HepG2 (cell line): ENCODE measurements at regions not wholly inside any gene's neighbourhood (a gene's known extent, or its start where the extent isn't known, plus 50 kb on each side); places are given as distances from the start of the nearest gene placed in this dataset.

ENCODE experiments used
- ATAC-seq: fragments of 200-7000 bp; cut with Tn5 transposase; 3 replicates; pipeline ENCODE4 v1.9.1; 2020; ENCODE audit warnings: mild to moderate bottlenecking, moderate library complexity
- BruUV-seq: library from RNA; stranded (reverse); fragments of 400-500 nt; replicated peaks from 2 replicates; lab custom pipeline; 2021; lab: Mats Ljungman, UMichigan
- CTCF ChIA-PET: fragments of 300-600 bp; formaldehyde crosslinking; extraction: SDS; loops from one replicate; lab custom pipeline; 2021; ENCODE audit warnings: low total read pairs, inconsistent platforms, low intra/inter-chr PET ratio; lab: Yijun Ruan, JAX
- POLR2A ChIA-PET: fragments of 350-600 bp; sonication (Branson Sonifier 250); formaldehyde crosslinking; loops from one replicate; lab custom pipeline; 2020; ENCODE audit warnings: antibody characterized with exemption, inconsistent platforms; lab: Yijun Ruan, JAX
- DNase-seq: peaks from one replicate; pipeline ENCODE4 v3.0.0-alpha.2; 2015; ENCODE audit warnings: low spot score
- FAIRE-seq: peaks from 3 replicates; lab custom pipeline; 2011; peaks lifted over from hg19 to GRCh38; lab: Jason Lieb, UNC
- H2AFZ ChIP-seq: one replicate; pipeline ENCODE4 v1.6.1; 2011; ENCODE audit warnings: low read length, inconsistent platforms
- H3K27ac ChIP-seq: fragments of 300-600 bp; 3 replicates; pipeline ENCODE4 v1.8.0; 2011; ENCODE audit warnings: mixed run types, mild to moderate bottlenecking, mixed read lengths, low read length, inconsistent platforms; ENCODE audit not compliant: insufficient read depth; ENCODE audit errors: extremely low read length
- H3K27me3 ChIP-seq, 2 experiments: fragments of 200-600 bp in 1 of 2; 2 replicates in 1 of 2; 3 replicates in 1 of 2; pipeline versions ENCODE4 v1.6.0 to v1.8.0; 2011; ENCODE audit warnings: low read length in 2 of 2, mild to moderate bottlenecking in 2 of 2, moderate library complexity in 2 of 2, inconsistent platforms in 1 of 2; ENCODE audit not compliant: insufficient read depth in 2 of 2, control insufficient read depth in 1 of 2
- H3K36me3 ChIP-seq, 2 experiments: fragments of 200-600 bp in 1 of 2; replicated peaks in 1 of 2; 2 replicates in 1 of 2; 3 replicates in 1 of 2; pipeline versions ENCODE4 v1.5.1 to v1.8.0; 2011; ENCODE audit warnings: low read length in 2 of 2, inconsistent platforms in 1 of 2; ENCODE audit not compliant: insufficient read depth in 2 of 2, control insufficient read depth in 1 of 2
- H3K4me1 ChIP-seq: 2 replicates; pipeline ENCODE4 v1.5.1; 2012; ENCODE audit warnings: low read length, inconsistent platforms; ENCODE audit not compliant: insufficient read depth
- H3K4me2 ChIP-seq: 2 replicates; pipeline ENCODE4 v1.6.0; 2011; ENCODE audit warnings: low read depth, low read length, inconsistent platforms
- H3K4me3 ChIP-seq, 3 experiments: fragments of 200-600 bp in 1 of 3; sonication (generic), shearing (Covaris generic) in 1 of 3; replicated peaks in 1 of 3; 2 replicates each; pipeline ENCODE4 v1.5.1; 2011 to 2016; ENCODE audit warnings: low read length in 3 of 3, inconsistent platforms in 2 of 3, low read depth in 2 of 3, mild to moderate bottlenecking in 2 of 3, control low read depth in 1 of 3, mixed read lengths in 1 of 3; ENCODE audit not compliant: insufficient read depth in 1 of 3
- H3K79me2 ChIP-seq: one replicate; pipeline ENCODE4 v1.6.1; 2011; ENCODE audit warnings: low read length, inconsistent platforms; ENCODE audit not compliant: insufficient read depth
- H3K9ac ChIP-seq: 2 replicates; pipeline ENCODE4 v1.6.0; 2011; ENCODE audit warnings: mild to moderate bottlenecking, low read depth, low read length, inconsistent platforms; ENCODE audit not compliant: insufficient read depth
- H3K9me3 ChIP-seq: 2 replicates; pipeline ENCODE4 v1.5.1; 2012; ENCODE audit warnings: mild to moderate bottlenecking, low read length
- H4K20me1 ChIP-seq: 2 replicates; pipeline ENCODE4 v1.6.0; 2011; ENCODE audit warnings: inconsistent platforms, mild to moderate bottlenecking, low read length, moderate library complexity; ENCODE audit not compliant: insufficient read depth
- CEBPB ChIP-seq: IDR thresholded peaks from 2 replicates; pipeline ENCODE4 v1.6.1; 2011; ENCODE audit warnings: low read depth, low read length, improper control_type of control experiment, borderline replicate concordance
- DBP ChIP-seq: sonication (generic); formaldehyde crosslinking; IDR thresholded peaks from 2 replicates; pipeline ENCODE4 v1.4.0; 2020; ENCODE audit warnings: missing genetic modification reagents; ENCODE audit errors: not compliant biosample characterization
- HNF1A ChIP-seq, 2 experiments: sonication (generic) in 1 of 2; formaldehyde crosslinking in 1 of 2; IDR thresholded peaks; 2 replicates each; pipeline versions ENCODE4 v1.4.0 to v1.6.1; 2016 to 2020; ENCODE audit warnings: borderline replicate concordance in 1 of 2, low read depth in 1 of 2, mild to moderate bottlenecking in 1 of 2, missing genetic modification reagents in 1 of 2
- KMT2A ChIP-seq: sonication (generic); formaldehyde crosslinking; IDR thresholded peaks from 2 replicates; pipeline ENCODE4 v1.4.0; 2020; ENCODE audit warnings: missing genetic modification reagents
- MAFF ChIP-seq: IDR thresholded peaks from 2 replicates; pipeline ENCODE4 v1.6.1; 2011; ENCODE audit warnings: low read depth, low read length, improper control_type of control experiment
- MAFK ChIP-seq, 2 experiments: IDR thresholded peaks in 1 of 2; conservative IDR thresholded peaks in 1 of 2; 2 replicates each; pipeline ENCODE4 v1.6.1; 2011; ENCODE audit warnings: improper control_type of control experiment in 2 of 2, low read length in 2 of 2
- SMAD9 ChIP-seq: sonication (generic); formaldehyde crosslinking; IDR thresholded peaks from 2 replicates; pipeline ENCODE4 v1.5.1; 2020; ENCODE audit warnings: mild to moderate bottlenecking, missing genetic modification reagents
- SNAPC2 ChIP-seq: sonication (generic); formaldehyde crosslinking; IDR thresholded peaks from 2 replicates; pipeline ENCODE4 v1.8.1; 2022; ENCODE audit warnings: mild to moderate bottlenecking, missing genetic modification reagents
- ZMAT5 ChIP-seq: sonication (generic); formaldehyde crosslinking; IDR thresholded peaks from 2 replicates; pipeline ENCODE4 v1.5.0; 2020; ENCODE audit warnings: mild to moderate bottlenecking, low read depth, missing genetic modification reagents, borderline replicate concordance
- ZNF124 ChIP-seq: sonication (generic); formaldehyde crosslinking; IDR thresholded peaks from 2 replicates; pipeline ENCODE4 v1.4.0; 2020; ENCODE audit warnings: missing genetic modification reagents
- ZNF337 ChIP-seq: sonication (generic); formaldehyde crosslinking; IDR thresholded peaks from 2 replicates; pipeline ENCODE4 v1.5.1; 2020; ENCODE audit warnings: missing genetic modification reagents, low read depth, mild to moderate bottlenecking, borderline replicate concordance
- WGBS: methylation state at CpG from one replicate; pipeline ENCODE4 v1.1.6; 2017; ENCODE audit warnings: low lambda C conversion rate; 5-methylcytosine and 5-hydroxymethylcytosine counted together
- in situ Hi-C: cut with HindIII; loops from 2 replicates; pipeline ENCODE4 v1.10.0; 2017; ENCODE audit warnings: low pct_unique_long_range_greater_than_20kb; ENCODE audit not compliant: extremely low pct_ligation_motif_present
- intact Hi-C: fragments of 100-400 bp; cut with micrococcal nuclease; formaldehyde crosslinking; loops from one replicate; pipeline ENCODE4 v1.10.0; 2022; ENCODE audit not compliant: unreplicated experiment

- no peak for DNase-seq
- no peak overlapping the region for H3K4me2 ChIP-seq
- no peak overlapping the region for H2AFZ ChIP-seq
- 7% methylated on average over 4 of the region's 4 CpGs for WGBS
- H3K9ac ChIP-seq = no peak overlapping the region
- in situ Hi-C loops = no loop called here
- no peak for ATAC-seq
- no peaks in the 10 kb centered on the region for H3K36me3 ChIP-seq
- H3K9me3 ChIP-seq = no peaks in the 10 kb centered on the region
- H3K4me1 ChIP-seq = no peaks in the 10 kb centered on the region
- POLR2A ChIA-PET = no interaction called here
- intact Hi-C loops = no loop called here
- no peak overlapping the region for H3K27ac ChIP-seq
- TF ChIP-seq MAFF (peak; percentile 76; the same call in 1 of the 2 replicates), SNAPC2 (CRISPR knock-in tag) (no peak), ZNF124 (no peak), SMAD9 (CRISPR knock-in tag) (no peak), ZNF337 (CRISPR knock-in tag) (no peak), MAFK (conservative IDR thresholded peaks at IDR 0.05 in 1 of 2, IDR thresholded peaks at IDR 0.05 in 1 of 2; ENCODE audit: low read length in 2 of 2) (peak; percentile 87 to 88), KMT2A (CRISPR knock-in tag) (no peak), ZMAT5 (CRISPR knock-in tag) (no peak)
- TF ChIP-seq, all 625 proteins: peak for 2
- no TSS peak for BruUV-seq
- no peak for FAIRE-seq
- Histone ChIP-seq H3K79me2 (no peaks in the 10 kb centered on the region), H4K20me1 (no peaks in the 10 kb centered on the region), H3K27me3 (no peaks in the 10 kb centered on the region), H3K4me3 (no peak overlapping the region)
- CTCF ChIA-PET = no interaction called here
Observed at GRCh38 chr2:103365071-103365470, 603.2 kb downstream of the TMEM182 start.

GRCh38 chr2:103367877-103368276 is 606.0 kb downstream of the TMEM182 start:
- Histone ChIP-seq H3K27ac (no peak overlapping the region), H3K4me2 (no peak overlapping the region), H3K4me3 (no peak overlapping the region), H2AFZ (no peak overlapping the region), H3K79me2 (no peaks in the 10 kb centered on the region), H3K27me3 (no peaks in the 10 kb centered on the region), H3K9ac (no peak overlapping the region), H3K4me1 (no peaks in the 10 kb centered on the region), H3K9me3 (no peaks in the 10 kb centered on the region), H3K36me3 (no peaks in the 10 kb centered on the region), H4K20me1 (no peaks in the 10 kb centered on the region)
- POLR2A ChIA-PET = no interaction called here
- intact Hi-C loops = no loop called here
- ATAC-seq = no peak
- FAIRE-seq = no peak
- BruUV-seq = no TSS peak
- CTCF ChIA-PET = no interaction called here
- DNase-seq = no peak
- WGBS = 2% methylated on average over 4 of the region's 4 CpGs
- TF ChIP-seq DBP (CRISPR knock-in tag) (no peak), HNF1A (IDR thresholded peaks at IDR 0.05; ENCODE audit: low read depth) (no peak), HNF1A (CRISPR knock-in tag; IDR thresholded peaks at IDR 0.05; ENCODE audit: borderline replicate concordance) (no peak), CEBPB (peak; percentile 59; the same call in 1 of the 2 replicates)
- in situ Hi-C loops = no loop called here
